ENCODE measurements at regions not wholly inside any gene's neighbourhood (a gene's known extent, or its start where the extent isn't known, plus 50 kb on each side); places are given as distances from the start of the nearest gene placed in this dataset.
"Not testable (repeated sequence)": the region's sequence is repeated elsewhere in the genome, so short reads cannot be mapped to it uniquely, and the experiment has no call there.

GRCh38 chr5:19285286-19285685 is 702.7 kb downstream of the CDH18 start:
- no peaks in the 10 kb centered on the region for H3K27me3 ChIP-seq (ENCODE audit: control insufficient read depth in 2 of 2, insufficient read depth in 2 of 2, low read length in 2 of 2)
- H3K9ac ChIP-seq (ENCODE audit: insufficient read depth, low read length, poor library complexity, severe bottlenecking): no peak overlapping the region
- no peaks in the 10 kb centered on the region for H3K4me1 ChIP-seq (ENCODE audit: control insufficient read depth in 1 of 2, insufficient read depth in 2 of 2, low read length in 2 of 2)
- WGBS (ENCODE audit: insufficient coverage): no CpG with 5 or more reads among the region's 3 CpGs
- no peak overlapping the region for H2AFZ ChIP-seq (ENCODE audit: insufficient read depth, low read depth, low read length, poor library complexity, severe bottlenecking)
- peaks cover 8 to 27% (median 14%) of the 10 kb centered on the region in 7 donors for H3K9me3 Mint-ChIP-seq
- peaks cover 0 to 1% (median 0%) of the 10 kb centered on the region in 3 donors for H3K27me3 Mint-ChIP-seq (ENCODE audit: low read depth in 3 of 3)
- no peak overlapping the region for H3K27ac ChIP-seq (ENCODE audit: low read depth in 1 of 2, low read length in 2 of 2)
- H3K4me3 Mint-ChIP-seq: no peak overlapping the region
- H3K4me3 ChIP-seq (replicated peaks in 1 of 3; ENCODE audit: low read depth in 2 of 3, low read length in 3 of 3): no peak overlapping the region
- H3K4me2 ChIP-seq (replicated peaks; ENCODE audit: extremely low read depth, low read length, poor library complexity, severe bottlenecking): no peak overlapping the region
- H4K20me1 ChIP-seq (ENCODE audit: insufficient read depth, low read length): no peaks in the 10 kb centered on the region
- no peak overlapping the region for H3K27ac Mint-ChIP-seq
- H3K79me2 ChIP-seq (ENCODE audit: insufficient read depth, low read length): no peaks in the 10 kb centered on the region
- no peaks in the 10 kb centered on the region for H3K4me1 Mint-ChIP-seq
- TF ChIP-seq CTCF (IDR thresholded peaks at IDR 0.05): no peak
- H3K36me3 ChIP-seq (replicated peaks in 1 of 2; ENCODE audit: control insufficient read depth in 1 of 2, insufficient read depth in 2 of 2, low read length in 2 of 2): no peaks in the 10 kb centered on the region
- no peak for DNase-seq
- H3K9me3 ChIP-seq (replicated peaks in 1 of 2; ENCODE audit: control insufficient read depth in 1 of 2, insufficient read depth in 1 of 2, low read length in 2 of 2): peaks cover 13 to 31% of the 10 kb centered on the region in 2 donors
- intact Hi-C loops (cut with micrococcal nuclease): no loop called here
- no peaks in the 10 kb centered on the region for H3K36me3 Mint-ChIP-seq

- peaks cover 16 to 28% of the 10 kb centered on the region in 2 donors for H3K9me3 ChIP-seq (replicated peaks in 1 of 2; ENCODE audit: control insufficient read depth in 1 of 2, insufficient read depth in 1 of 2, low read length in 2 of 2)
- H3K9me3 Mint-ChIP-seq: peaks cover 8 to 24% (median 14%) of the 10 kb centered on the region in 7 donors
- H3K27ac Mint-ChIP-seq; H3K79me2 ChIP-seq (ENCODE audit: insufficient read depth, low read length); H3K4me1 ChIP-seq (ENCODE audit: control insufficient read depth in 1 of 2, insufficient read depth in 2 of 2, low read length in 2 of 2); intact Hi-C loops (cut with micrococcal nuclease); H3K4me3 Mint-ChIP-seq; H3K4me3 ChIP-seq (replicated peaks in 1 of 3; ENCODE audit: low read depth in 2 of 3, low read length in 3 of 3); H3K27me3 Mint-ChIP-seq (ENCODE audit: low read depth in 3 of 3); H3K4me1 Mint-ChIP-seq; H3K4me2 ChIP-seq (replicated peaks; ENCODE audit: extremely low read depth, low read length, poor library complexity, severe bottlenecking); H3K36me3 ChIP-seq (replicated peaks in 1 of 2; ENCODE audit: control insufficient read depth in 1 of 2, insufficient read depth in 2 of 2, low read length in 2 of 2); H3K27ac ChIP-seq (ENCODE audit: low read depth in 1 of 2, low read length in 2 of 2); H3K27me3 ChIP-seq (ENCODE audit: control insufficient read depth in 2 of 2, insufficient read depth in 2 of 2, low read length in 2 of 2); H4K20me1 ChIP-seq (ENCODE audit: insufficient read depth, low read length); H2AFZ ChIP-seq (ENCODE audit: insufficient read depth, low read depth, low read length, poor library complexity, severe bottlenecking); DNase-seq; H3K36me3 Mint-ChIP-seq; H3K9ac ChIP-seq (ENCODE audit: insufficient read depth, low read length, poor library complexity, severe bottlenecking): not testable (repeated sequence)
- 94% methylated on average over 39 of the region's 54 CpGs for WGBS (ENCODE audit: insufficient coverage)
Measured at GRCh38 chr5:19287548-19288277, 700.3 kb downstream of the CDH18 start.

- H2AFZ ChIP-seq (ENCODE audit: insufficient read depth, low read depth, low read length, poor library complexity, severe bottlenecking); H3K79me2 ChIP-seq (ENCODE audit: insufficient read depth, low read length); H4K20me1 ChIP-seq (ENCODE audit: insufficient read depth, low read length); H3K4me3 ChIP-seq (replicated peaks in 1 of 3; ENCODE audit: low read depth in 2 of 3, low read length in 3 of 3); H3K36me3 ChIP-seq (replicated peaks in 1 of 2; ENCODE audit: control insufficient read depth in 1 of 2, insufficient read depth in 2 of 2, low read length in 2 of 2); H3K4me3 Mint-ChIP-seq; DNase-seq; H3K9ac ChIP-seq (ENCODE audit: insufficient read depth, low read length, poor library complexity, severe bottlenecking); H3K4me1 Mint-ChIP-seq; H3K36me3 Mint-ChIP-seq; H3K4me1 ChIP-seq (ENCODE audit: control insufficient read depth in 1 of 2, insufficient read depth in 2 of 2, low read length in 2 of 2); intact Hi-C loops (cut with micrococcal nuclease); H3K27me3 ChIP-seq (ENCODE audit: control insufficient read depth in 2 of 2, insufficient read depth in 2 of 2, low read length in 2 of 2); H3K27ac ChIP-seq (ENCODE audit: low read depth in 1 of 2, low read length in 2 of 2); H3K27me3 Mint-ChIP-seq (ENCODE audit: low read depth in 3 of 3); H3K4me2 ChIP-seq (replicated peaks; ENCODE audit: extremely low read depth, low read length, poor library complexity, severe bottlenecking); H3K27ac Mint-ChIP-seq: not testable (repeated sequence)
- H3K9me3 Mint-ChIP-seq: peaks cover 8 to 28% (median 14%) of the 10 kb centered on the region in 7 donors
- 90% methylated on average over 5 of the region's 8 CpGs for WGBS (ENCODE audit: insufficient coverage)
- peaks cover 16 to 28% of the 10 kb centered on the region in 2 donors for H3K9me3 ChIP-seq (replicated peaks in 1 of 2; ENCODE audit: control insufficient read depth in 1 of 2, insufficient read depth in 1 of 2, low read length in 2 of 2)
Measured at GRCh38 chr5:19288311-19288710, 699.7 kb downstream of the CDH18 start.

All from CD14-positive monocyte (primary cell).